ENCODE measurements at regions not wholly inside any gene's neighbourhood (a gene's known extent, or its start where the extent isn't known, plus 50 kb on each side); places are given as distances from the start of the nearest gene placed in this dataset.

DNA sequence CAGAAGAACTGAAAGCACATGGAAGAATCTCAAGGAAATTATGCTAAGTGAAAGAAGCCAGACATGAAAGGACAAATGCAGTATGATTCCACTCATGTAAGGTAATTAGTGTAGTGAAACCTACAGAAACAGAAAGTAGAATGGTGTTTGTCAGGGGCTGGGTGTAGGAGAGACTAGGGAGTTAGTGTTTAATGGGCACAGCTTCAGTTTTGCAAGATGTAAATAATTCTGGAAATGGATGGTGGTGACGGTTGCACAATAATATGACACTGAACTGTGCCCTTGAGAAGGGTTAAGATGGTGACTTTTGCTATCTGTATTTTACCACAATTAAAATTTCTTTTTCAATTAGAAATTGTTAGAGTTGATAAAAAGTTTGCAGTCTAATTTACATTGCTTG, 157.3 kb upstream of the ADCY1 start:
- H3K4me3 ChIP-seq (ENCODE audit: insufficient read depth, low read length) = no peak overlapping the region
- no peaks in the 10 kb centered on the region for H3K4me1 ChIP-seq (ENCODE audit: insufficient read depth, low read length)
- H3K79me2 ChIP-seq (ENCODE audit: insufficient read depth, low read length) = no peaks in the 10 kb centered on the region
- no peak overlapping the region for H2AFZ ChIP-seq (ENCODE audit: low read length)
- TF ChIP-seq, protein P1, sequence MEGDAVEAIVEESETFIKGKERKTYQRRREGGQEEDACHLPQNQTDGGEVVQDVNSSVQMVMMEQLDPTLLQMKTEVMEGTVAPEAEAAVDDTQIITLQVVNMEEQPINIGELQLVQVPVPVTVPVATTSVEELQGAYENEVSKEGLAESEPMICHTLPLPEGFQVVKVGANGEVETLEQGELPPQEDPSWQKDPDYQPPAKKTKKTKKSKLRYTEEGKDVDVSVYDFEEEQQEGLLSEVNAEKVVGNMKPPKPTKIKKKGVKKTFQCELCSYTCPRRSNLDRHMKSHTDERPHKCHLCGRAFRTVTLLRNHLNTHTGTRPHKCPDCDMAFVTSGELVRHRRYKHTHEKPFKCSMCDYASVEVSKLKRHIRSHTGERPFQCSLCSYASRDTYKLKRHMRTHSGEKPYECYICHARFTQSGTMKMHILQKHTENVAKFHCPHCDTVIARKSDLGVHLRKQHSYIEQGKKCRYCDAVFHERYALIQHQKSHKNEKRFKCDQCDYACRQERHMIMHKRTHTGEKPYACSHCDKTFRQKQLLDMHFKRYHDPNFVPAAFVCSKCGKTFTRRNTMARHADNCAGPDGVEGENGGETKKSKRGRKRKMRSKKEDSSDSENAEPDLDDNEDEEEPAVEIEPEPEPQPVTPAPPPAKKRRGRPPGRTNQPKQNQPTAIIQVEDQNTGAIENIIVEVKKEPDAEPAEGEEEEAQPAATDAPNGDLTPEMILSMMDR (IDR thresholded peaks at IDR 0.05; ENCODE audit: extremely low read depth, low read depth, low read length) = no peak
- no peaks in the 10 kb centered on the region for H3K9me3 ChIP-seq (ENCODE audit: low read depth, low read length)
- H3K4me2 ChIP-seq (ENCODE audit: insufficient read depth, low read length) = no peak overlapping the region
- no peaks in the 10 kb centered on the region for H3K36me3 ChIP-seq (ENCODE audit: insufficient read depth, low read length)
- H3K27ac ChIP-seq (ENCODE audit: low read depth, low read length) = no peak overlapping the region
- H3K27me3 ChIP-seq (ENCODE audit: insufficient read depth, low read length) = peaks cover 7% of the 10 kb centered on the region
- DNase-seq (ENCODE audit: insufficient read length, low spot score, missing footprints) = no peak
- no peaks in the 10 kb centered on the region for H4K20me1 ChIP-seq (ENCODE audit: insufficient read depth, low read length)

DNA sequence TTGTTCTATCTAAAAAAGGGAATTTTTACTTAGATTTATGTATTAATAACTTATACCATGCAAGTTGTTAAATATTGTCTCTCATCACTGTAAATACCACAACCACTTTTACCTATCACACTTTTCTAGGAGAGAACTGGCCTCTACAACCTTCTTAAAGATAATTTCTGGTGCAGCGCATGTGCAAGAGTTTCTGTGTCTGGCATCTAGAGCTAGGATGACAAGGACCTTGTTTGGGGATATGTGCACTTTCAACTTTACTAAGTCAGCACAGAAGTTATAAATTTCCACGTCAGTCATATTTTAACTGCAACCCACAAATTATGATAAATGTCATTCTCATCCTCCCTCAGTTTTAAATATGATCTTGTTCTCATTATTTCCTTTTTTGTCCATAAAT, 156.9 kb upstream of the ADCY1 start:
- H3K4me3 ChIP-seq (ENCODE audit: insufficient read depth, low read length) = no peak overlapping the region
- H3K4me2 ChIP-seq (ENCODE audit: insufficient read depth, low read length) = no peak overlapping the region
- H3K9me3 ChIP-seq (ENCODE audit: low read depth, low read length) = no peaks in the 10 kb centered on the region
- peaks cover 7% of the 10 kb centered on the region for H3K27me3 ChIP-seq (ENCODE audit: insufficient read depth, low read length)
- TF ChIP-seq, protein P1 (IDR thresholded peaks at IDR 0.05; ENCODE audit: extremely low read depth, low read depth, low read length) = no peak
- no peak overlapping the region for H3K27ac ChIP-seq (ENCODE audit: low read depth, low read length)
- no peaks in the 10 kb centered on the region for H3K36me3 ChIP-seq (ENCODE audit: insufficient read depth, low read length)
- no peaks in the 10 kb centered on the region for H4K20me1 ChIP-seq (ENCODE audit: insufficient read depth, low read length)
- H3K79me2 ChIP-seq (ENCODE audit: insufficient read depth, low read length) = no peaks in the 10 kb centered on the region
- DNase-seq (ENCODE audit: insufficient read length, low spot score, missing footprints) = no peak
- no peaks in the 10 kb centered on the region for H3K4me1 ChIP-seq (ENCODE audit: insufficient read depth, low read length)
- no peak overlapping the region for H2AFZ ChIP-seq (ENCODE audit: low read length)

DNA sequence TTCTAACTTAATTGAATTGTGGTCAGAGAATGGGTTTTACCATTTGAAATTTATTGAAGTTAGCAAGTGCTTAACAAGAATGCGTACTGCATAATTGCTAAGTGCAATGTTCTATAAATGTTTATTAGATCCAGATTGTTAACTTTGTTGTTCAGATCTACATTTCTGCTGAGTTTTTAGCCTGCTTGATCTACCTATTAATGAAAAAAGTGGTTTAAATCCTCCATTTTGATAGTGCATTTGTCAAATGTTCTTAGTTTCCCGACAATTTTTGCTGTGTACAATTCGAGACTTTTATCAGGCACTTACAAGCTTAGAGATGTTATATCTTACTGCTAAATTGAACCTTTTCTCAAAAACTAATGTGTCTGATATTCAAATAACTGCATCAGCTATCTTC, 156.4 kb upstream of the ADCY1 start:
- H4K20me1 ChIP-seq (ENCODE audit: insufficient read depth, low read length) = no peaks in the 10 kb centered on the region
- H3K27ac ChIP-seq (ENCODE audit: low read depth, low read length) = no peak overlapping the region
- peaks cover 7% of the 10 kb centered on the region for H3K27me3 ChIP-seq (ENCODE audit: insufficient read depth, low read length)
- H3K36me3 ChIP-seq (ENCODE audit: insufficient read depth, low read length) = no peaks in the 10 kb centered on the region
- TF ChIP-seq, protein P1 (IDR thresholded peaks at IDR 0.05; ENCODE audit: extremely low read depth, low read depth, low read length) = no peak
- H3K9me3 ChIP-seq (ENCODE audit: low read depth, low read length) = no peaks in the 10 kb centered on the region
- no peak overlapping the region for H3K4me3 ChIP-seq (ENCODE audit: insufficient read depth, low read length)
- H2AFZ ChIP-seq (ENCODE audit: low read length) = no peak overlapping the region
- H3K79me2 ChIP-seq (ENCODE audit: insufficient read depth, low read length) = no peaks in the 10 kb centered on the region
- no peaks in the 10 kb centered on the region for H3K4me1 ChIP-seq (ENCODE audit: insufficient read depth, low read length)
- no peak overlapping the region for H3K4me2 ChIP-seq (ENCODE audit: insufficient read depth, low read length)
- no peak for DNase-seq (ENCODE audit: insufficient read length, low spot score, missing footprints)

DNA sequence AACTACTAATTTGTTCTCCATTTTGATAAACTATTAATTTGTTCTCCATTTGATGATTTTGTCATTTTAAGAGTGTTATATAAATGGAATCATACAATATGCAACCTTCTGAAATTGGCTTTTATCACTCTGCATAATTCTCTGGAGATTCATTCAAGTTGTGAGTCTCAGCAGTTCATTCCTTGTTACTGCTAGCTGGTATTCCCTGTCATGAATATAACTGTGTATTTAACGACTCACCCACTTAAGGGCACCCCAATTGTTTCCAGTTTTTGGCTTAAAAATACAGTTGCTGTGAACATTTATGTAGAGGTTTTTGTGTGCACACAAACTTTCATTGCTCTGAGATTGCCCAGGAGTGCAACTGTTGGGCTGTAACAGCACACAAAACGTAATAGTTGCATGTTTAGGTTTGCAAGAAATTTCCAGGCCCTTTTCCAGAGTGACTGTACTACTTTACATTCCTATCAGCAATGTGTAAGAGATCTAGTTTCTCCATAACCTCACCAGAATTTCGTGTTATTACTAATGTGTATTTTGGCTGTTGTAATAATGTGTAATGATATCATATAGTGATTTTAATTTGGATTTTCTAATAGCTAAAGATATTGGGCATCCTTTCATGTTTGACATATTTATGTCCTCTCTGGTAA, 153.2 kb upstream of the ADCY1 start:
- no peak overlapping the region for H2AFZ ChIP-seq (ENCODE audit: low read length)
- peaks cover 7% of the 10 kb centered on the region for H3K27me3 ChIP-seq (ENCODE audit: insufficient read depth, low read length)
- H3K4me2 ChIP-seq (ENCODE audit: insufficient read depth, low read length) = no peak overlapping the region
- no peaks in the 10 kb centered on the region for H3K9me3 ChIP-seq (ENCODE audit: low read depth, low read length)
- H3K27ac ChIP-seq (ENCODE audit: low read depth, low read length) = no peak overlapping the region
- TF ChIP-seq, protein P1 (IDR thresholded peaks at IDR 0.05; ENCODE audit: extremely low read depth, low read depth, low read length) = no peak
- H3K4me1 ChIP-seq (ENCODE audit: insufficient read depth, low read length) = no peaks in the 10 kb centered on the region
- H3K79me2 ChIP-seq (ENCODE audit: insufficient read depth, low read length) = no peaks in the 10 kb centered on the region
- no peaks in the 10 kb centered on the region for H4K20me1 ChIP-seq (ENCODE audit: insufficient read depth, low read length)
- no peak overlapping the region for H3K4me3 ChIP-seq (ENCODE audit: insufficient read depth, low read length)
- DNase-seq (ENCODE audit: insufficient read length, low spot score, missing footprints) = no peak
- H3K36me3 ChIP-seq (ENCODE audit: insufficient read depth, low read length) = no peaks in the 10 kb centered on the region
